ENCODE measurements at regions not wholly inside any gene's neighbourhood (a gene's known extent, or its start where the extent isn't known, plus 50 kb on each side); places are given as distances from the start of the nearest gene placed in this dataset.

DNA sequence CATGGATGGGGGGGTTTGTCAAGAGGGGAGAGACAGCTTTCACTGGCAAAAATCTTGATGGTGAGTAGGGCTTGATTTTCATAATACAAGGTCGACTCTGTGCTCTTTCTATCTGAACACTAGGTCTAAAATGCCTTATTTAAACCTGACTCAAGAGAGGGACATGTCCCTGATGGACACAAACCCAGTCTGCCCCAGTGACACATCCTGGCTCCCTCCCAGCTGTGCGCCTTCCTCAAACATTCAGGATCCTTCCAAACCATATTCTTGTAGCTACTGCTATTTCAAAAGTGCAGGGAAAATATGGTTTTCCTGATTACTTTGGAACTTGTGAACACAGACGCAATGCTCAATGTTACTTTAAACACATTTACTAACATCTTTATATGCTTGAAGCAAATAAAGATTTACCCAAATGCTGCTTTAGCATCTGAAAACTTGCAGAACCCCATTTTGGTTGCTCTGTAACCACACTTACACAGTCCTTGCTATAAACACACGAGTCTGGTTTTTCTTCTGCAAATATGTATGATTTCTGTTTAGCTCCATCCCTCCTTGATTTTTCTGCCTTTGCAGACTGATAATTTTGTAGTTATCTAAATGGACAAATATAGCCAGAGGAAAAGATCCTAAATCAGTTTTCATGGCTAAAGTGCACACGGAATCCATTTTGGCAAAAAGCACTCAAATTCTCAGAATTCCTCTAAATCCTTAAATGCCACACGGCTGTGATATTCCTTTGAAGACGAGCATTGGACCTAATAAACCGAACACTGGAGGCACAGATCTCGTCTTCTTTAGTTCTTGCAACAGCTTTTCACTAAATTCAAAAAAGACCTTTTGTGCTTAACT is 499.9 kb upstream of the ZFHX3 start:
- TF ChIP-seq, protein P1, sequence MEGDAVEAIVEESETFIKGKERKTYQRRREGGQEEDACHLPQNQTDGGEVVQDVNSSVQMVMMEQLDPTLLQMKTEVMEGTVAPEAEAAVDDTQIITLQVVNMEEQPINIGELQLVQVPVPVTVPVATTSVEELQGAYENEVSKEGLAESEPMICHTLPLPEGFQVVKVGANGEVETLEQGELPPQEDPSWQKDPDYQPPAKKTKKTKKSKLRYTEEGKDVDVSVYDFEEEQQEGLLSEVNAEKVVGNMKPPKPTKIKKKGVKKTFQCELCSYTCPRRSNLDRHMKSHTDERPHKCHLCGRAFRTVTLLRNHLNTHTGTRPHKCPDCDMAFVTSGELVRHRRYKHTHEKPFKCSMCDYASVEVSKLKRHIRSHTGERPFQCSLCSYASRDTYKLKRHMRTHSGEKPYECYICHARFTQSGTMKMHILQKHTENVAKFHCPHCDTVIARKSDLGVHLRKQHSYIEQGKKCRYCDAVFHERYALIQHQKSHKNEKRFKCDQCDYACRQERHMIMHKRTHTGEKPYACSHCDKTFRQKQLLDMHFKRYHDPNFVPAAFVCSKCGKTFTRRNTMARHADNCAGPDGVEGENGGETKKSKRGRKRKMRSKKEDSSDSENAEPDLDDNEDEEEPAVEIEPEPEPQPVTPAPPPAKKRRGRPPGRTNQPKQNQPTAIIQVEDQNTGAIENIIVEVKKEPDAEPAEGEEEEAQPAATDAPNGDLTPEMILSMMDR (IDR thresholded peaks at IDR 0.05) = no peak
- no peak for TF ChIP-seq POLR2AphosphoS5 (IDR thresholded peaks at IDR 0.05; ENCODE audit: low read depth, low read length)
- no peak for TF ChIP-seq SIN3A (IDR thresholded peaks at IDR 0.05; ENCODE audit: borderline replicate concordance, insufficient read depth, low read depth, low read length)
- TF ChIP-seq TCF7L2 (IDR thresholded peaks at IDR 0.05; ENCODE audit: low read depth, low read length) = no peak
- no peak for TF ChIP-seq REST (IDR thresholded peaks at IDR 0.05; ENCODE audit: insufficient read depth in 1 of 2, low read depth in 2 of 2, low read length in 1 of 2)

Data from Panc1 (cell line).